ENCODE measurements at regions not wholly inside any gene's neighbourhood (a gene's known extent, or its start where the extent isn't known, plus 50 kb on each side); places are given as distances from the start of the nearest gene placed in this dataset.

DNA sequence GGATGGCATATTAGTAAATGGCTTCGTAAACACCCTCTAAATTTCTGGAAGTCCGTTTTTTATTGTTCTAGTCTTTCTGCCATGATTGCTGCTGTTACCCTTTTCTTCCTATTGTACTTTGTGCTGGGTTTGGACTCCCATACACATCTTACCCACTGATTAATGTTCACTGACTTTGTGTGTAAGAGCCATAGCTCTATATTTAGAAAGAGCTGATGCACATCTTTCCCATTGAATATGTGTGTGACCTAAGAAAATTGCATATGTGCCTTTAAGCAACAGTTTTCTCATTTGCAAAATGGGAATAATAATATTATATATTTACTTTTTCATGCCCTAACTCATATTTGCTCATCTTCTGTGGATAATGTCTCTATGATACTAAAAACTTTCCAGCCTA is 135.8 kb upstream of the DLX6 start:
- no peak overlapping the region for H3K27ac ChIP-seq (ENCODE audit: low read length)
- ATAC-seq (replicated peaks in 1 of 4) (no peak), DNase-seq (no peak)
- H3K4me1 ChIP-seq (ENCODE audit: control insufficient read depth in 1 of 2, extremely low read depth in 1 of 2, insufficient read depth in 2 of 2, low read length in 2 of 2): no peaks in the 10 kb centered on the region
- no peaks in the 10 kb centered on the region for H3K36me3 ChIP-seq (ENCODE audit: control insufficient read depth in 2 of 2, extremely low read depth in 1 of 2, insufficient read depth in 1 of 2, low read length in 1 of 2)
- POLR2A ChIA-PET: no interaction called here
- H3K27ac Mint-ChIP-seq: no peak overlapping the region
- no CpG with 5 or more reads among the region's 2 CpGs for WGBS (ENCODE audit: insufficient coverage)
- no peaks in the 10 kb centered on the region for H3K9me3 Mint-ChIP-seq
- no peaks in the 10 kb centered on the region for H3K36me3 Mint-ChIP-seq
- no peak overlapping the region for H3K4me3 Mint-ChIP-seq
- H3K4me1 Mint-ChIP-seq: no peaks in the 10 kb centered on the region
- H3K27me3 ChIP-seq (replicated peaks in 1 of 2; ENCODE audit: control insufficient read depth in 2 of 2, extremely low read depth in 1 of 2, insufficient read depth in 2 of 2, low read length in 1 of 2): no peaks in the 10 kb centered on the region
- no peaks in the 10 kb centered on the region for H3K9me3 ChIP-seq
- peaks cover 5 to 22% of the 10 kb centered on the region in 2 donors for H3K27me3 Mint-ChIP-seq
- no peak overlapping the region for H3K4me3 ChIP-seq (ENCODE audit: control insufficient read depth in 1 of 2, extremely low read depth in 1 of 2, low read length in 1 of 2)
- CTCF ChIA-PET: no interaction called here

DNA sequence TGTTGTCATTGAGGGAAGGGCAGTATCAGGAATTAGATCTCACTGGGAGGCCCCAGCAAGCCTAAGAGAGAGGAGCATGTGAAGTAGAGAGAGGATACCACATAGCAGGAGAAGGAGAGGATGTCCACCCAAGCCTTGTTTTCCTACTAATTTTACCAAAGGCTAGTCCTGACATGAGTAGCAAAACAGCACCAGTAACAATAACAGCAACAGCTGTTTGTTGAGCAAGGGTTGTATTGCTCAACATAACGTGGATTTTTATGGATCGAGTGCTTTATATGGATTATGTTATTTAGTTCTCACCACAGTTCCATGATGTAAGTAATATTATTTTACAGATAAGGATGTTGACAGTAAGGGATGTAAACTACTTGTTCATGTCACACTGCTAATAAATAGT is 135.2 kb upstream of the DLX6 start:
- no peak overlapping the region for H3K4me3 ChIP-seq (ENCODE audit: control insufficient read depth in 1 of 2, extremely low read depth in 1 of 2, low read length in 1 of 2)
- H3K27me3 Mint-ChIP-seq: peaks cover 6 to 22% of the 10 kb centered on the region in 2 donors
- no CpG with 5 or more reads among the region's 2 CpGs for whole genome bisulfite sequencing (ENCODE audit: insufficient coverage)
- H3K4me1 Mint-ChIP-seq: no peaks in the 10 kb centered on the region
- no peaks in the 10 kb centered on the region for H3K9me3 ChIP-seq
- H3K27me3 ChIP-seq (replicated peaks in 1 of 2; ENCODE audit: control insufficient read depth in 2 of 2, extremely low read depth in 1 of 2, insufficient read depth in 2 of 2, low read length in 1 of 2): no peaks in the 10 kb centered on the region
- H3K36me3 Mint-ChIP-seq: no peaks in the 10 kb centered on the region
- H3K4me3 Mint-ChIP-seq: no peak overlapping the region
- no peaks in the 10 kb centered on the region for H3K4me1 ChIP-seq (ENCODE audit: control insufficient read depth in 1 of 2, extremely low read depth in 1 of 2, insufficient read depth in 2 of 2, low read length in 2 of 2)
- H3K27ac ChIP-seq (ENCODE audit: low read length): no peak overlapping the region
- DNase-seq (no peak), ATAC-seq (replicated peaks in 1 of 4) (no peak)
- no peak overlapping the region for H3K27ac Mint-ChIP-seq
- no peaks in the 10 kb centered on the region for H3K36me3 ChIP-seq (ENCODE audit: control insufficient read depth in 2 of 2, extremely low read depth in 1 of 2, insufficient read depth in 1 of 2, low read length in 1 of 2)
- POLR2A ChIA-PET: no interaction called here
- CTCF ChIA-PET: no interaction called here
- no peaks in the 10 kb centered on the region for H3K9me3 Mint-ChIP-seq

DNA sequence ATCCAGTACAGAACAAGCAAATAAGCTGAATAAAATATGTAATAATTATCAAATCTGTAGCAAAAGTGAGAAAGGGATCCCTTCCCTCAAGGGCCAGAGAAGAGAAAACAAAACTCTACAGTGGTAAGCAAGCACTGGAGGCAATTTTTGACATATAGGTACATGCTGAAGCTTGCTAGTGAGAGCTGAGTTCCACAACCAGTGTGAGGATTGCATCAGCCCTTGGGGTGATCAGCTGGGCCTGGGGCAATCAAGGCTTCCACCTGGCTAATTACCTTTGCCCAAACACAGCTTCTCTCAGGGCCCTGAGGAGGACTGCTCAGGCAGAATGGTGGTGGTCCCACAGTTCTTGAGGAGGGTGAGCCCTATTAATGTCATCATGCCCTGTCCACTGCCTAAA is 134.4 kb upstream of the DLX6 start:
- no peaks in the 10 kb centered on the region for H3K9me3 Mint-ChIP-seq
- ChIA-PET CTCF (no interaction called here), POLR2A (no interaction called here)
- H3K36me3 Mint-ChIP-seq: no peaks in the 10 kb centered on the region
- Histone ChIP-seq H3K9me3 (no peaks in the 10 kb centered on the region), H3K27ac (ENCODE audit: low read length) (no peak overlapping the region), H3K4me3 (ENCODE audit: control insufficient read depth in 1 of 2, extremely low read depth in 1 of 2, low read length in 1 of 2) (no peak overlapping the region), H3K36me3 (ENCODE audit: control insufficient read depth in 2 of 2, extremely low read depth in 1 of 2, insufficient read depth in 1 of 2, low read length in 1 of 2) (no peaks in the 10 kb centered on the region), H3K27me3 (replicated peaks in 1 of 2; ENCODE audit: control insufficient read depth in 2 of 2, extremely low read depth in 1 of 2, insufficient read depth in 2 of 2, low read length in 1 of 2) (peaks cover 0 to 5% of the 10 kb centered on the region in 2 experiments), H3K4me1 (ENCODE audit: control insufficient read depth in 1 of 2, extremely low read depth in 1 of 2, insufficient read depth in 2 of 2, low read length in 2 of 2) (no peaks in the 10 kb centered on the region)
- DNase-seq (no peak), ATAC-seq (replicated peaks in 1 of 4) (no peak)
- no peak overlapping the region for H3K27ac Mint-ChIP-seq
- H3K4me1 Mint-ChIP-seq: no peaks in the 10 kb centered on the region
- no peak overlapping the region for H3K4me3 Mint-ChIP-seq
- H3K27me3 Mint-ChIP-seq: peaks cover 9 to 22% of the 10 kb centered on the region in 2 donors

DNA sequence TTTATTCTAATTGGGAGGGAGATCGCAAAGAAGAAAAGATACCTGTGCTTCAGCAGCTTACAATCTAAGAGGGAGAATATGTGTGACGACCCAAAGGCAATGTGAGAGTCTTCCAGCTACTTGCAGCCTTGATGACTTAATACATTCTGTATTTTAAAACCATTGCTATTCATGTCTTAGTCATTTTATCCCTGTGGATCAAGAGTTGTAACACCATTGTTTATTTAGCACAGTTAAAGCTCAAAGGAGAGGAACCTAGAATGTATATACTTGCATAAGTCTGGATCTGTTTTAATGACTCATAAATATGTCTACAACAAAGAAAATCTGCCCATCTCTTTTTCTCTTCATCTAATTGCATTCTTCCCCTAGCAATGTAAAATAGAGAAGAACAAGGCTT is 117.9 kb upstream of the DLX6 start:
- POLR2A ChIA-PET: no interaction called here
- H3K27me3 ChIP-seq (replicated peaks in 1 of 2; ENCODE audit: control insufficient read depth in 2 of 2, extremely low read depth in 1 of 2, insufficient read depth in 2 of 2, low read length in 1 of 2): no peaks in the 10 kb centered on the region
- H3K36me3 Mint-ChIP-seq: no peaks in the 10 kb centered on the region
- H3K9me3 Mint-ChIP-seq: no peaks in the 10 kb centered on the region
- no peaks in the 10 kb centered on the region for H3K4me1 ChIP-seq (ENCODE audit: control insufficient read depth in 1 of 2, extremely low read depth in 1 of 2, insufficient read depth in 2 of 2, low read length in 2 of 2)
- CTCF ChIA-PET: no interaction called here
- ATAC-seq (replicated peaks in 1 of 4): no peak
- no peaks in the 10 kb centered on the region for H3K36me3 ChIP-seq (ENCODE audit: control insufficient read depth in 2 of 2, extremely low read depth in 1 of 2, insufficient read depth in 1 of 2, low read length in 1 of 2)
- H3K4me1 Mint-ChIP-seq: no peaks in the 10 kb centered on the region
- no peaks in the 10 kb centered on the region for H3K9me3 ChIP-seq
- no peak overlapping the region for H3K4me3 ChIP-seq (ENCODE audit: control insufficient read depth in 1 of 2, extremely low read depth in 1 of 2, low read length in 1 of 2)
- no peak for DNase-seq
- no peak overlapping the region for H3K27ac ChIP-seq (ENCODE audit: low read length)
- H3K27me3 Mint-ChIP-seq: peaks cover 1 to 12% of the 10 kb centered on the region in 2 donors
- H3K4me3 Mint-ChIP-seq: no peak overlapping the region
- WGBS (ENCODE audit: insufficient coverage): no CpG with 5 or more reads among the region's 2 CpGs
- H3K27ac Mint-ChIP-seq: no peak overlapping the region

DNA sequence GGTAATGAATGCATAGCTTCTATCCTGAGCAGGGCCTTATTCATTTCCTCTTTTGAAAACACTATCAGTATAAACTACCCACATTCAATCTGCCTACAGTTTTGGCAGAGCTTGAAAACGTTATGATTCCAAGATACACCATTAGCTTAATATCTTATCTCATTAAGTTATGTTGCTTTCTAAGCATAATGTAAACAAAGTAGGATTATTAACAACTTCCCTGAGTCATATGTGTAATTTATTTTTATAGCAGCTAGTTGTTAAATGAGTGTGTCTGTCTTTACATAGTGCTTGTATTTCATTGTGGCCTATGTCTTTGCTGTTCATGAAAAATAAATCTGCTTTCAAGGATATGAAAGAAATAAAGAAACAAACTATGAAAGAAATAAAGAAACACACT is 106.2 kb upstream of the DLX6 start:
- Mint-ChIP-seq H3K4me3 (no peak overlapping the region), H3K27ac (no peak overlapping the region), H3K36me3 (no peaks in the 10 kb centered on the region), H3K4me1 (no peaks in the 10 kb centered on the region), H3K9me3 (no peaks in the 10 kb centered on the region), H3K27me3 (peaks cover 6 to 22% of the 10 kb centered on the region in 2 donors)
- ATAC-seq (replicated peaks in 1 of 4): no peak
- ChIA-PET POLR2A (no interaction called here), CTCF (interaction anchor here in 1 of 2 donors (0.8 kb wide), 1 partner anchor 636 kb away, joined by 3 read pairs; no protein-coding TSS in a partner anchor)
- Histone ChIP-seq H3K27ac (ENCODE audit: low read length) (no peak overlapping the region), H3K27me3 (replicated peaks in 1 of 2; ENCODE audit: control insufficient read depth in 2 of 2, extremely low read depth in 1 of 2, insufficient read depth in 2 of 2, low read length in 1 of 2) (no peaks in the 10 kb centered on the region), H3K9me3 (no peaks in the 10 kb centered on the region), H3K4me3 (ENCODE audit: control insufficient read depth in 1 of 2, extremely low read depth in 1 of 2, low read length in 1 of 2) (no peak overlapping the region), H3K4me1 (ENCODE audit: control insufficient read depth in 1 of 2, extremely low read depth in 1 of 2, insufficient read depth in 2 of 2, low read length in 2 of 2) (no peaks in the 10 kb centered on the region), H3K36me3 (ENCODE audit: control insufficient read depth in 2 of 2, extremely low read depth in 1 of 2, insufficient read depth in 1 of 2, low read length in 1 of 2) (no peaks in the 10 kb centered on the region)
- DNase-seq: no peak
- no CpG with 5 or more reads among the region's 1 CpG for whole genome bisulfite sequencing (ENCODE audit: insufficient coverage)

DNA sequence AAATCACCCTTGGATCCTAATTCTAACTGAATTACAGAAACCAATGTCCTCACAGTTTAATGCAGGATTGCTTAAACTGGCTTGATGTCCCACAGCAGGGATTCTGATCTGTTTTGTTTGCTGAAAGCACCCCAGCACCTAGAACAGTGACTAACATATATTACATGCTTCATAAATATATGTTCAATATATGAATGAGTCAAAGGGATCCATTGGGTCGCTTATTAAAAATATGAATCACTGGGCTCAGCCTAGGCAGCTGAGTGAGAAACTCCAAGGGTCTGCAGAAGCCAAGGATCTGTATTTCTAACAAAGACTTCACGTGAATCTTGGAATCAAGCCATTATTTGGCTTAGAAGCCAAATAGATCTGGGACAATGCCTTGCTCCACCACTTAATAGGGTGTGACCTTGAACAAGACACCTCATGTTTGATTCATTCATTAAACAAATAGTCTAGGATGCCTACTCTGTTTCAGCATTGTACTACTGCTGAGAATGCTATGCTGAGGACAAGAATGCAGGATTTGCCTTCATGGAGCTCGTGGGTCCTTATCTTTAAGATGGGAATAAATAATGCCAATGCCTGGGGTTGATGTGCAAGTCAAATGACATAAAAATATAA is 103.4 kb upstream of the DLX6 start:
- H3K4me3 Mint-ChIP-seq: no peak overlapping the region
- no peak overlapping the region for H3K4me3 ChIP-seq (ENCODE audit: control insufficient read depth in 1 of 2, extremely low read depth in 1 of 2, low read length in 1 of 2)
- no peaks in the 10 kb centered on the region for H3K36me3 Mint-ChIP-seq
- ChIA-PET POLR2A (no interaction called here), CTCF (no interaction called here)
- H3K9me3 Mint-ChIP-seq: no peaks in the 10 kb centered on the region
- H3K4me1 ChIP-seq (ENCODE audit: control insufficient read depth in 1 of 2, extremely low read depth in 1 of 2, insufficient read depth in 2 of 2, low read length in 2 of 2): no peaks in the 10 kb centered on the region
- H3K36me3 ChIP-seq (ENCODE audit: control insufficient read depth in 2 of 2, extremely low read depth in 1 of 2, insufficient read depth in 1 of 2, low read length in 1 of 2): no peaks in the 10 kb centered on the region
- no peaks in the 10 kb centered on the region for H3K27me3 ChIP-seq (replicated peaks in 1 of 2; ENCODE audit: control insufficient read depth in 2 of 2, extremely low read depth in 1 of 2, insufficient read depth in 2 of 2, low read length in 1 of 2)
- H3K27ac Mint-ChIP-seq: no peak overlapping the region
- no peaks in the 10 kb centered on the region for H3K4me1 Mint-ChIP-seq
- H3K27me3 Mint-ChIP-seq: peaks cover 8 to 20% of the 10 kb centered on the region in 2 donors
- H3K9me3 ChIP-seq: no peaks in the 10 kb centered on the region
- ATAC-seq (replicated peaks in 1 of 4): no peak
- DNase-seq: no peak
- H3K27ac ChIP-seq (ENCODE audit: low read length): no peak overlapping the region
- 100% methylated on average over 1 of the region's 3 CpGs for WGBS (ENCODE audit: insufficient coverage)

DNA sequence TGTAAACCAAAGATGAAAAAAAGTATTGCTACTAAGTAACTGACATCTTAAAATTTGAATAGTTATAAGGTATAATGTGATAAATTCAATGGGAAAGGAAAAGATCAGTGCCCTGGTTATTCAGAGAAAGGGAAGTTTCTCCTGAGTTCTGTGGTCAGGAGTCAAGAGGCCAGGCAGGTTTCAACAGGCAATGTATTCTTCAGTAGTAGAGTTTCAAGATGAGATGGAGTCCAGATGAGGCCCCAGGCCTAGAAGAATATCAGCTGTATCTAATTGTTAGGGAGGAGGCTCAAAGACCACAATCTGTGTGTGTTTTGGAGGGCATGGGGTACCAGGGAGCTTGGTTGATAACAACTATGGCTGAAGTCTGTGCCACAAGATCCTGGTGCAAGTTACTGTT is 101.4 kb upstream of the DLX6 start:
- no peaks in the 10 kb centered on the region for H3K36me3 Mint-ChIP-seq
- Histone ChIP-seq H3K4me1 (ENCODE audit: control insufficient read depth in 1 of 2, extremely low read depth in 1 of 2, insufficient read depth in 2 of 2, low read length in 2 of 2) (no peaks in the 10 kb centered on the region), H3K9me3 (no peaks in the 10 kb centered on the region), H3K27ac (ENCODE audit: low read length) (no peak overlapping the region), H3K36me3 (ENCODE audit: control insufficient read depth in 2 of 2, extremely low read depth in 1 of 2, insufficient read depth in 1 of 2, low read length in 1 of 2) (no peaks in the 10 kb centered on the region), H3K4me3 (ENCODE audit: control insufficient read depth in 1 of 2, extremely low read depth in 1 of 2, low read length in 1 of 2) (no peak overlapping the region), H3K27me3 (replicated peaks in 1 of 2; ENCODE audit: control insufficient read depth in 2 of 2, extremely low read depth in 1 of 2, insufficient read depth in 2 of 2, low read length in 1 of 2) (no peaks in the 10 kb centered on the region)
- no peaks in the 10 kb centered on the region for H3K9me3 Mint-ChIP-seq
- no peaks in the 10 kb centered on the region for H3K4me1 Mint-ChIP-seq
- H3K27me3 Mint-ChIP-seq: peaks cover 8 to 16% of the 10 kb centered on the region in 2 donors
- DNase-seq (no peak), ATAC-seq (replicated peaks in 1 of 4) (no peak)
- POLR2A ChIA-PET: interaction anchor here in 1 of 2 donors (0.8 kb wide), 1 partner anchor 22 kb away, joined by 7 read pairs; no protein-coding TSS in a partner anchor
- no peak overlapping the region for H3K27ac Mint-ChIP-seq
- H3K4me3 Mint-ChIP-seq: no peak overlapping the region
- CTCF ChIA-PET: interaction anchor here (0.5 kb wide), 2 partner anchors 395 to 1476 kb away, joined by 4 to 10 read pairs; no protein-coding TSS in a partner anchor

Measured in T-cell (primary cell).